ENCODE measurements at regions not wholly inside any gene's neighbourhood (a gene's known extent, or its start where the extent isn't known, plus 50 kb on each side); places are given as distances from the start of the nearest gene placed in this dataset.

- ATAC-seq (no peak), DNase-seq (no peak)
- Histone ChIP-seq H3K36me3 (ENCODE audit: insufficient read depth in 1 of 2, low read depth in 1 of 2) (no peaks in the 10 kb centered on the region), H3K4me3 (no peak overlapping the region), H3K4me1 (no peaks in the 10 kb centered on the region), H3K27me3 (ENCODE audit: insufficient read depth in 3 of 3, low read length in 2 of 3) (no peaks in the 10 kb centered on the region), H3K27ac (no peak overlapping the region), H3K9me3 (no peaks in the 10 kb centered on the region)
- 44 to 63% (median 53%) methylated on average over 1 of the region's 1 CpG for WGBS, 3 donors
- no peak for TF ChIP-seq CTCF (IDR thresholded peaks at IDR 0.05)
- intact Hi-C loops (cut with DNase I) = no loop called here
Observed at GRCh38 chr6:93954584-93954983, 535.2 kb upstream of the EPHA7 start.

- ATAC-seq (no peak), DNase-seq (no peak)
- Histone ChIP-seq H3K9me3 (no peaks in the 10 kb centered on the region), H3K27me3 (ENCODE audit: insufficient read depth in 3 of 3, low read length in 2 of 3) (no peaks in the 10 kb centered on the region), H3K4me1 (no peaks in the 10 kb centered on the region), H3K4me3 (no peak overlapping the region), H3K27ac (no peak overlapping the region), H3K36me3 (ENCODE audit: insufficient read depth in 1 of 2, low read depth in 1 of 2) (no peaks in the 10 kb centered on the region)
- TF ChIP-seq CTCF (IDR thresholded peaks at IDR 0.05) = no peak
- intact Hi-C loops (cut with DNase I) = no loop called here
Observed at GRCh38 chr6:93943661-93944060, 524.3 kb upstream of the EPHA7 start.

GRCh38 chr6:93940381-93940780, 521.0 kb upstream of the EPHA7 start:
- Histone ChIP-seq H3K4me3 (no peak overlapping the region), H3K4me1 (no peaks in the 10 kb centered on the region), H3K9me3 (no peaks in the 10 kb centered on the region), H3K27ac (no peak overlapping the region), H3K27me3 (ENCODE audit: insufficient read depth in 3 of 3, low read length in 2 of 3) (no peaks in the 10 kb centered on the region), H3K36me3 (ENCODE audit: insufficient read depth in 1 of 2, low read depth in 1 of 2) (no peaks in the 10 kb centered on the region)
- intact Hi-C loops (cut with DNase I) = no loop called here
- DNase-seq (no peak), ATAC-seq (no peak)
- no peak for TF ChIP-seq CTCF (IDR thresholded peaks at IDR 0.05)
- 71 to 75% (median 74%) methylated on average over 2 of the region's 2 CpGs for WGBS, 3 donors

- no peak overlapping the region for H3K4me3 ChIP-seq
- no peaks in the 10 kb centered on the region for H3K27me3 ChIP-seq (ENCODE audit: insufficient read depth in 3 of 3, low read length in 2 of 3)
- no peak for ATAC-seq
- intact Hi-C loops (cut with DNase I) = no loop called here
- DNase-seq = no peak
- TF ChIP-seq CTCF (IDR thresholded peaks at IDR 0.05) = no peak
- H3K4me1 ChIP-seq = no peaks in the 10 kb centered on the region
- WGBS, 3 donors = 78 to 85% (median 78%) methylated on average over 2 of the region's 2 CpGs
- no peak overlapping the region for H3K27ac ChIP-seq
- no peaks in the 10 kb centered on the region for H3K36me3 ChIP-seq (ENCODE audit: insufficient read depth in 1 of 2, low read depth in 1 of 2)
- H3K9me3 ChIP-seq = no peaks in the 10 kb centered on the region
Observed at GRCh38 chr6:93932175-93932574, 512.8 kb upstream of the EPHA7 start.

- DNase-seq (no peak), ATAC-seq (no peak)
- Histone ChIP-seq H3K9me3 (no peaks in the 10 kb centered on the region), H3K4me1 (no peaks in the 10 kb centered on the region), H3K36me3 (ENCODE audit: insufficient read depth in 1 of 2, low read depth in 1 of 2) (no peaks in the 10 kb centered on the region), H3K27ac (no peak overlapping the region), H3K4me3 (no peak overlapping the region), H3K27me3 (ENCODE audit: insufficient read depth in 3 of 3, low read length in 2 of 3) (no peaks in the 10 kb centered on the region)
- intact Hi-C loops (cut with DNase I) = no loop called here
- TF ChIP-seq CTCF (IDR thresholded peaks at IDR 0.05) = no peak
- WGBS, 3 donors = 88 to 92% (median 90%) methylated on average over 5 of the region's 5 CpGs
Observed at GRCh38 chr6:93927731-93928130, 508.4 kb upstream of the EPHA7 start.

Data from psoas muscle (tissue), 7 donors.